Activated CD8-positive, alpha-beta memory T cell treated with anti-CD3 and anti-CD28 coated beads, Interleukin-2, amount 50 U/mL, for 48 hours (primary cell): ENCODE measurements at regions not wholly inside any gene's neighbourhood (a gene's known extent, or its start where the extent isn't known, plus 50 kb on each side); places are given as distances from the start of the nearest gene placed in this dataset.

Experiments
- DNase-seq: peaks from one replicate; pipeline ENCODE4 v3.0.0-alpha.2; 2020

DNA sequence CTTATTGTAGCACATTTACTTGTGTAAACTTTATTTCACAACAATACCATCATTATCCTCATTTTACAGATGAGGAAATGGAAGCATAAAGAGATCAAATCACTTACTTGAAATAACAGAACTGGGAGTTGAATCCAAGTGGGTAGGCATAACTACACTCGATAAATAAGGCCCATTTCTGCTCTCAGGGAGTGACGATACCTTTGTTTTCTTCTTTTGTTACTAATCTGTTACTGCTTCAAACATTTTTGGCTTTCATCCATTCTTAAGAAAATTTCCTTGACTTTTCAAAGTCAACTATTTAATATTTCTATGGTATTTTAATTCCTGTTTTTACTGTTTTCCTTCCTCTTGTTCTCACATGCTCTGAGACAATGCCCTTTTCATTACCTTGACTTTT is 201.6 kb downstream of the ATP23 start:
- no peak for DNase-seq

DNA sequence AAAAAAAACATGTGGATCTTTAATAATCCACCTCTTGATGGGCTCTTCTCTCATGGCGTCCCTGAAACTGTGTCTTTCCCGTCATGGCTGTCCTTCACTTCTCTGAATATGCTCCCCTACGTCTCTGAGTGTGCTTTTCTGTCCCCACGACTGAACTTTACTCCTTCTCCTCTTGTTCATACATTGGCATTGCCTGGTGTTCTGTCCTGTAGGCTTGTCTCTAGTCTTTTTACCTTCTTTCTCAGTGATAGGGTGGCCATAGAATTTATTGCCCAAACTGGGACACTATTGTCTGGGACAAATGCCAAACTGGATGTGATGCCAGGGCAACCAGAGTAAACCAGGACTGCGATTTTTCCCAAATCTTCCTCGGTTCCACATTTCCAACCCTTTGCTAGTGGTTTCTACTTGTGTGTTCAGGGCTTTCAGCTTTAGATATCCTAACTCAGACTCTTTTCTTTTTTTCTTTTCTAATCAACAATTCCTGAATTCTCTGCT is 202.2 kb downstream of the ATP23 start:
- no peak for DNase-seq

DNA sequence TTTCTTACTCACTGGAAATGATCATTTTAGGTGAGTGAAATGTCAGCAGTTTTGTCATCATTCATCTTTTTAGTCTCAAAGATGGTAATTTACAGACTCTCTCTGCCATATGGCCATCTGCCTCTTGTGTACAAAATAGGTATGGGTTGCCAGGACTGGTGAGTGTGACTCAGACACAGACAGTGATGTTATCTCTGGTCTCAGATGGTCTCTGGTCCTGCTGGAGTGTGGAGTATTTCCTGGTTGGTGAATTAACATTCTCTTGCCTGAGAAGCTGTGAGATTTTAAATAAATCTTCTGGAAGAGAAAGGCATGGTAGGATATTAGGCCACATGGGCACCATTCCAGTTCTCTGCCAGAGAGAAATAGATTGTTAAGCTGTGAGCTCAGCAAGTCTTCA is 207.0 kb downstream of the ATP23 start:
- no peak for DNase-seq

DNA sequence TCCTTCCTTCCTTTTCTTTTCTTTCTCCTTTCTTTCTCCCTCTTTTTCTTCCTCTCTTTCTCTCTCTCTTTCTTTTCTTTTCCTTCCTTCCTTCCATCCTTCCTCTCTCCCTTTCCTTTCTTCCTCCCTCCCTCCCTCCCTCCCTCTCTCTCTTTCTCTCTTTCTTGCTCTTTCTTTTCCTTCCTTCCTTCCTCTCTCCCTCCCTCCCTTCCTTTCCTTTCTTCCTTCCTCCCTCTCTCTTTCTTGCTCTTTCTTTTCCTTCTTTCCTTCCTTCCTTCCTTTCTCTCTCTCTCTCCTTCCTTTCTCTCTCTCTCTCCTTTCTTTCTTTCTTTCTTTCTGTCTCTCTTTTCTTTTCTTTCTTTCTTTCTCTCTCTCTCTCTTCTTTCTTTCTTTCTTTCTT is 207.6 kb downstream of the ATP23 start:
- DNase-seq: no peak

DNA sequence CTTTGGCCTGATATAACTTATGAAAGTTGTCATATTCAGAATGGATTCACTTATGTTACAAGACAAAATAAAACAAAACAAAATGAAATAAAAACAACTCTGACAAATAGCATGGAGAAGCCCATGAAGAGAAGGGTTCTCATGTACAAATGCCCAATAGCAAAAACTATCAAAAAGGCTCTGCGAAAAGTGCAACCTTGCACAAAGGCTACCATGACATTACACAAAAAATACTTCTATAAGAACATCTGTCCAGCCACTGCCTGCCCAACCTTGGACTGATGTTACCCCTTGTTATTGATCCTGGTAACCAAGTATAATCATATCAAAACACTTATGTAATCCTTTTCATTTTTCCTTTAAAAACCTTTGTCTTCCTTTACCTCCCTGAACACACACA is 213.0 kb downstream of the ATP23 start:
- no peak for DNase-seq

DNA sequence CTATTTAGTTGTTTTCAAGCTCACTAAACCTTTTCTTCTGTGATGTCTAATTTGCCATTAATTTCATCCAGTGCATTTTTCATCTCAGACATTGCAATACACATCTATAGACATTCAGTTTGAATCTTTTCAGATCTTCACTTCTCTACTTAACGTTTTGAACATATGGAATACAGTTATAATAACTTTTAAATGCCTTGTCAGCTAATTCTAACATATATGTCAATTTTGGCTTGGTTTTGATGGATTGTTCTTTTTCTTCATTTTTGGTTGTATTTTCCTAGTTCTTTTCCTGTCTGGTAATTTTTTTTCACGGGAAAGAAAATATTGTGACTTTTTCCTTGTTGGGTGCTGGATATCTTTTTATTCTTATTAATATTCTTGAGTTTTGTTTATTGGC is 215.3 kb downstream of the ATP23 start:
- DNase-seq: no peak

DNA sequence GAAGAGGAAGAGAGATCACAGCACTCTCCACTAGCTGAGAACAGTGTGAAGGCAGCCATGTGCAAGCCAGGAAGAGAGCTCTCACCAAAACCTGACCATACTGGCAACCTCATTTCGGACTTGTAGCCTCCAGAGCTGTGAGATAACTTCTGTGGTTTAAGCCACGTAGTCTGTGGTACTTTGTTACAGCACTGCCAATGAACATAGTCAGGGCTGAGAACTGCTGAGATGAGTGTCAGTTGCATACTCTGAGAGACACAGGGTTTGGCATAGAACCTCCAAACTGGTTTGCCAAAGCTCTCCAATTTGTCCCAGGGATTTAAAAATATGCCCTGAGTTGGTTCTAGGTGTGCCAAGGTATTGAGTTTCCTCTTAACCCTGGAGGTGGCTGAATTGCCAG is 218.6 kb downstream of the ATP23 start:
- DNase-seq: no peak

DNA sequence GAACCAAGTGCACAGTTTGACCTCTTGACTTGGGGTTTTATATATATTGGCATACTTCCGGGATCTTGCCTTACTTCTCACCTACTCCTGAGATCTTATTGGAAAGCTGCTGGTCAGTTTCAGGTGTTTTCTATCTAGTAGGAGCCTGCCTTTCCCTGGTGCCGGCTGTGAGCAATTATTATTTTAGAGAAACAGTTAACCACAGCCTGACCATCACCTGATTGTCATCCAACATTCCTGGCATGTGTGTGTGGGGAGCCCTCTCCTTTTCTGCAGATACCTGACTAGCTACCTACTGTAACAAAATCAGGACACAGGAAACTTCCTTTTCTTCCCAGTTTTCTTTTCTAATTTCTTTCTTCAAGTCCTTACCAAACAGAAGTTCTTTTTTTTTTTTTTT is 220.4 kb downstream of the ATP23 start:
- DNase-seq: no peak

DNA sequence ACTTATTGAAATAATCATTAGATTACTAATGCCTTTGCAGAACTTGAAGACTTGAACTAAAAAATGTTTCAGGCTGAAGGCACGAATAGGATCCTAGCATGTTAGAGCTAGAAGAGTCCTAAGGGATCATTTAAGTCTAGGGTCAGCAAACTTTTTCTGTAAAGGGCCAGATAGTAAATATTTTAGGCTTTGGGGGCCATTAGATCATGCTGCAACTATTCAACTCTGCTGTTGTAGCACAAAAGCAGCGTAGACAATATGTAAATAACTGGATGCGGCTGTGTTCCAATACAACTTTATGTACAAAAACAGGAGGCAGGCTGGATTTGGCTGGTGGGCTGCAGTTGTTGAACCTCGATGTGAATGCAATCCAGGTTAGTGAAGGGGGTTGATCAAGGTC is 221.7 kb downstream of the ATP23 start:
- DNase-seq: no peak

DNA sequence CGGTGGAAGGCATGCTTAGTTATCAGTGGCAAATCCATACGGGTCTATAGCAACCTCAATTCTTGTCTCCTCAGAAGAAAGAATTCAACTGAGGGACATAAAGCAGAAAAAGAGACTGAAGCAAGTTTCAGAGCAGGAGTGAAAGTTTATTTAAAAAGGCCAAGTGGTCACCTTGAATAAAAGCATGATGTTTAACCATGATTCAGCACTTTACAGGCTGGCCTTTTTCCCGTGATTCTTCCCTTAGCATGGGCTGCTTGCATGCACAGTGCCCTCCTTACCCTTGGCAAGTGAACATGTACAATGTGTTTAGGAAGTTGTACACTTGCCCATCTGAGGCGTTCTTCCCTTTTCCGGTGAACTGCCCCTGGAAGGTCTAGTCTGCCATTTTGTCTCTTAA is 225.3 kb downstream of the ATP23 start:
- DNase-seq: no peak

DNA sequence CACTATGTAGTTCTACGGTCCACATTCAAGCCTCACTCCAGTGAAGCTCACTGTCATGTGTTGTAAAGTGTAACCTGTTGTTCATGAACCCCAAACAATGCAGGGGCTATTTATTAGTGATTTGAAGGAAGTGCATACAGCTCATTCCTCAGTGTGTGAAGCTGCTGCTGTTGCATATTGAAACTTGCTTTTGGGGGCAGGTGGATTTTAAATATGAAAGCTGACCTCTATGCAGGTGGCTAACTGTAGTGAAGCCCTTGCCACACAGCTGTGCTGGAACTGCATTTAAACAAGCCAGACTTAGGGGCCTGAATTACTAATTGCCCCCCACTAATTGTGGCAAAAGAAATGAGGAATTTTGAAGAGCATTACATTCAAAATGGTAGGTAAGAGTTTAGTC is 226.3 kb downstream of the ATP23 start:
- no peak for DNase-seq

DNA sequence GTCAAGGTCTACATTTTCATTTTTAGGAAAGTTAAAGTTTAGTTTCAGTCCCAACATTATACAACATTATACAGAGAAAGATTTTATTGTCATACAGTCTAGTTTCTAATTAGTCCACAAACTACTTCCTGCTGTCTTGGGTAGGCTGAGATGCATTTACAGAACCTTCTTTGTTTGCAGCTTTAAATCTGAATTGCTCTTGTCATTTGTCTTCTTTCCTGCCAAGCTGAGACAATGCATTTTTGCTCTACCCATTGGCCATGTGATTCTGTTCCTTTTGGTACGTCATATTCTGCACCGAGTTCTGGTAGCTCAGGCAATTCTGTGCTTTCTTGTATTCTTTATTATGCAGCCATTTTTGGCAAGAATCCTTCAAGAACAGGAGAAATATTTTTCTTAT is 228.5 kb downstream of the ATP23 start:
- no peak for DNase-seq

DNA sequence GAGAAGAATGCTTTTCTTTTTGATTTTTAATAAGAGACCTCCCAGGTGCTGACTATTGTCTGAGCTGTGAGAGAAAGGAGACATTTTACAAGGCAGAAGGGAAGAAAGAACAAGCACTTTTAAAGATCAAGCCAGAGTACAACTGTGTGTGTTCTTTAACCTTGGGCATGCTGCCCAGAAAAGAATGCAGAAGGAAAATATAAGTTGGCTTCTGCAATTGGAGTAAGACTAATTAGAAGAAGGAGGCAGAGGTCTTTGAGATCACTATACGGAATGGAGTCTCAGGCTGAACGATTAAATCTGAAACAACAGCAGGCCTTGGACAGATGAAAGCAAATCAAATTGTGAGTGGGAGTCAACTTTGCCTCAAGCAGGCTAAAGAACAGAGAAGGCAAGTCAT is 230.5 kb downstream of the ATP23 start:
- DNase-seq: no peak

DNA sequence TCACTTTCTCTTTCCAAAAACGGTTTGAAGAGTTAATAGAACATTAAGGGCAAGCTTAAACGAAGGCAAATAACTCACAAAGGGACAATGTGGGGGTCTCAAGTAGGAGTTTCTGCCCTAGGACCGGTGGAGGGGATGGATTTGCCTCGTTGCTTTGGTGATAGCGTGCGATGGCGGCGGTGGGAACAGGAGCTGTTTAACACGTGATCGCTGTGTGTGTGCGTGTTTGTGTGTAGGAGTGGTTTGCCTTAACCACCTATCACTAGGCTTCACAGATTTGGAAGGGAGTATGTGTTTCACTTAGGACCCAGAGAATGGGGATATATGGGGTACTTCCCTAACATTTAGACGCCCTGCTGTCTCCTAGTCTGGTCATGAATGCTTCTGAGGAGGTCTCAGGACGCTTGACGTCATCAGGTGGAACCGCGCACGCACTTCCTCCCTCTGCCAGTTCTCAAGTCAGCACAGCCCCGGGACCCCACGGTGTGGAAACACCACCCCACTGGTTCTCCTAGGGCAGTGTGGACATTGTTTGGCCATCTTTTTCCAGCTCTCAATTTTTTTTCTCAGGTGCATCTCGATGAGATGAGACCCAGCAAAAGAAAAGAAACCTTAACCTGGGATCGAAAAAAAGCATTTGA is 231.2 kb downstream of the ATP23 start:
- DNase-seq: no peak

DNA sequence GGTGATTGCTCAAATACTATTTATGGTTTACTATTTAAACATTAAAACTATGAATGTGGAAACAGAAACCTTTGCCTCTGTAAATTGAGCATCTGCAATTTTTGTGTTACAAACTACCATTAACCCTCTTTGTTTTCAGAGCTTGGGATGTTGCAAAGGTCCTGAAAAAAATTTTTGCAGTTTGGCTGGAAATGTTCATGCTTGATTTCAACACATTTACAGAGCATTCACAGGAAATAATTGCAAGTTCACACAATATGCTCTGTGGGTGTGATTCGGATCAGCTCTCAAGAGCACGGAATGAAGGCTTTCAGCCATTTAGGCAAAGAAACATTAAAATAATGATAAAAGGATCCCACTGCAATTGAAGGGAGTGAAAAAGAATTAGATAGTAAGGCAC is 232.9 kb downstream of the ATP23 start:
- DNase-seq: no peak

DNA sequence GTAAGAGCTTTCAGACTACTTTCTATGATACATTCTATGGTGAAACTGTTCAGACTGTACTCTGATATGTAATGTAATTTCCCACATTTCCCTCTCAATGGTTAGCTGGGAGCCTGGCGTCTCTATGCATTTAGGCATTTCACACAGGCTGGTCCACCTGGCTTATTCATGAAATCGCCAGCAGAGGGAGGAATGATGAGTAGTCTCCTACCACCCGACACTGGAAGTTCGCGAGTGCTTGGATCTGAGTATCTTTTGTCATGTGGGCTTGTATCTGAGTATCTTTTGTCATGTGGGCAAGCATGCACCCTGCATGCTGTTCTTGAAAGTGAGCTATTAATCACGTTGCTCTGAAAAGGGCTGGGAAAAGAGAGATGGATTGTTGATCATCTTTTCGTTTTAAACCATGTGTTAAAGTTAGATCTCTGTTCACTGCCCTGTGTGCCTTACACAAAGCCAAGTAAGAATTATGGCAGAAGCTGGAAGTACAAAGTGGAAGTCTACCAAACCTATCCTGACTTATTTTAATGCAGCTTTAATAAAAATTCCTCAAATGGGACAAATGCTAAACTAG is 235.0 kb downstream of the ATP23 start:
- no peak for DNase-seq

DNA sequence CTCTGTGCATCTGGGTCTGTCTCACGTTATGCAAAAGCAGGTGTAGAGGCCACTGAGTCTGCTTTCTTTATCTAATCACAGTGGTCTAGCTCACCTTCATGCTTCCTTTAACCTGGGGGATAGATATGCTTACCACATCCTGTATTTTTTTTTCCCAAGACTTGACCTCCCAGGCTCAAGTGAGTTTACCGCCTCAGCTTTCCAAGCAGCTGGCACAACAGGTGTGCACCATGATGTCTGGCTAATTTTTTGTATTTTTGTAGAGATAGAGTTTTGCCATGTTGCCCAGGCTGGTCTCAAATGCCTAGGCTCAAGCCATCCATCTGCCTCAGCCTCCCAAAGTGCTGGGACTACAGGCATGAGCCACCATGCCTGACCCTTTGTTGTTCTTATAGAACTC is 236.0 kb downstream of the ATP23 start:
- DNase-seq: no peak

DNA sequence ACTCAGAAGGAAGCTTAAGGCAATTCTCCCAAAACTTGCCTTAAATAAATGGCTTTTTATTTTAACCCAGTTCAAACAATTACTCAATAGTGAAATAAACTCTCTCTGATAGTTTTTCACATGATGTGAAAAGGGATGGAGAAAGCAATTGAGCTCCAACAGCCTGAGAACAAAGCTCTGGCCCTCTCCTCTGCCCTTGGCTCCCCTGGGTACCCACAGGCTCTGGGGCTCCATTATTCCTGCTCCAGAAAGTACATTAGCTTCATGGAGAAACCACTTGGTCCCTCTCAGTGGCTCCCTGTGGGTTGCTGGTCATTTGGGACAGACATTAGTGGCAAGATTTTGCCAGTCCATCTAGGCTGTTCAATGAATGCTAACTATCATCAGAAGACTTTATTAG is 242.8 kb downstream of the ATP23 start:
- no peak for DNase-seq

DNA sequence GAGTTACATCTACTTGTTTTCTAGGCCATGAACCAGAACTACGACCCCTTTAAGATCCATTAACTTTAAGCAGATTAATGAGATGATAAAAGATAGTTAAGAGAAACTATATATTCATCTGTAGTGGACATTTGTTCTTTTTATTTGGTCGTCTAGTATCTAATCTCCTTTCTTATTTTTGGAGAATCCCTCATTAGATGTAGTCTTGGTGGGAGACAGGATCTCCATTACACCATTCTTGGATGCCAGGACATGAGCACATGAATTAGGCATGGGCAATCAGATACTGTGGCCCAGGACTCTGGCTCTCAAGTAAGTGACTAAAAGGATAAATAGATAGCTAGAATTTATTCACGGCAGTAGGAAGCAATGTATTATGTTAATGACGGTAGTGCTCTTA is 245.0 kb downstream of the ATP23 start:
- DNase-seq: no peak

DNA sequence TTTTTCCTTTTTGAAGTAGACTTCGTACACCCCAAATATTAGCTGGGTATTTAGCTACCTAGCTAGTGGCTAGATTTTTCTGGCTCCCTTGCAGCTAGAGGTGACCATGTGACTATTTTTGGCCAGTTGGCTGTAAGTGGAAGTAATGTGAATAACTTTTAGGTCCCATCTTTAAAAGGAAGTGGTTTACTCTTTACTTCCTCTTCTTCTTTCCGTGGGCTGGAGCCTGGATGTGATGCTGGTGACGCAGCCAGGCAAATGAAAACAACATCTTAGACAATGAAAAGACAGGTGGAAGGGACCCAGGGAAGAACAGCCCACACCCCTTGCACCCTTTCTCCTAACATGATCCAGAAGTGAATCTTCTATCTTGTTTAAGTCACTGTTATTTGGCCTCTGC is 245.5 kb downstream of the ATP23 start:
- DNase-seq: no peak

DNA sequence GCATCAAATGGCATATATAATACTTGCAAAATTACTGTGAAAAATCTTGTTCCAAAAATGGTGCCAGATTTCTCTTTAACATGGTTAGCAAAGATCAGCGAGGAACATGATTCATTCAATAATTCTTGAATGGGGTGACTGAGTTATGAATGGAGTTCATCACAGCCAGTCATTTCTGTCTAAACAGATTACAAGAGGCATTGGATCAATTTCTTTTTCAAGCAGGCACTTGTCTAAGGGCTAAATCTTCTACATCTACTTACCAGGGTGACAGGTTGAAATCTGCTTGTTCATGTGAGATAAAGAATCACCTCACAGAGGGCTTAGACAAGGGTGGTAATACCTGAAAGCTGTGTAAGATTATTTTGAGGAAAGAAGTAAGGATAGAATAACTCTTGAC is 247.7 kb downstream of the ATP23 start:
- DNase-seq: no peak

DNA sequence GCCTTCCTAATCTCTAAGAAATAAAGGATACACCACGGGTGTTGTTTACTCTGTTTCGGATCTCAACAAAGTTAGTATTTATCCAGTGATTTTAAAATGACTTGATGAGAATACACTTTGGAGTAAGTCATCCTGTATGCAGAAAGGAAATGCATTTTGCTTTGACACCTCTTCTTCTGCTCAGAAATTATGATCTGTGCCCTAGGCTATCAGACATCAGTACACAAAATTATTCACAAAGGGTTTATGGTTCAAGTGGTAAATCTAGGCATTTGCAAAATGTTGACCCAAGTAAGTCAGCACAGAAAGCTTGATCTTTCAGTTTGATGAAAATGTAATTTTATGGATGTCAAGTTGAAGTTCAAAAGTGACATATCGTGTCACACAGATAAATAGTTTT is 248.5 kb downstream of the ATP23 start:
- no peak for DNase-seq

DNA sequence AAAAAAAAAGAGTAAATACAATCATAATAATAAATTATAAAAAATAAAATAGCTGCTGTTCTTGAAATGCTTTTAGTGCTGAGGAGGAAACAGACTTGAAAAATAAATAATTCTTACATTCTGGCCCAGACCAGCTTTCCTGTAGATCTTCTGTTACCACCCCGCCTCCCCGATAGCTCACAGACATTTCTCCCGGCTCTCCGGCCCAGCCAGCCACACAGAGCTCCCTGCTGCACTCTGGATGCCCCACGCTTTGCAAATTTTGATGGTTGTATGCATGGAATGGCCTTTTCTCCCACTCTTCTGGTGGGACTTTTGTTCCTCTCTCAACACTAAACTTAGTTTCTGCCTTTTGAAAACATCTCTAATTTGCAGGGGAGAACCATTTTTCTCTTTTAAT is 249.3 kb downstream of the ATP23 start:
- DNase-seq: no peak

DNA sequence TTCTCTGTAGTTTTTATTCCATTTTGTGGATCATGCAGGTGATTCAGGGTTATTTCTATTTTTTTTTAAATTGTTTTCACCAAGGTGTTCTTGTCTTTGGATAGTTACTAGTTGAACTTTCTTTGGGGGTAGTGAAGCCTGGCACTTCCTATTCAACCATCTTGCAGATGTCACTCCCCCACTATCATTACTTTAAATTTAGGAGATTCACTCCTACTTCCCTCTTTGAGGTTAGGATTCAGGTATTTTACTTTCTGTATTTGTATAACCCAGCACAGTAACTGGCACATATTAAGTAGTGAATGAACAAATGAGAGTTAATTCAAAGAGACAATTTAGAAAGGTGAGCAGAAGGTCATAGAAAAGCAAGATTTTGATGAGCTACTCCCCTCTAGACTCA is 255.6 kb downstream of the ATP23 start:
- DNase-seq: no peak
